Neuronal stem cell (in vitro differentiated cells): ENCODE measurements at regions not wholly inside any gene's neighbourhood (a gene's known extent, or its start where the extent isn't known, plus 50 kb on each side); places are given as distances from the start of the nearest gene placed in this dataset.

Source experiments
- DNase-seq: peaks from one replicate; pipeline ENCODE4 v3.0.0-alpha.2; 2013; ENCODE audit warnings: low spot score
- H2AFZ ChIP-seq: one replicate; pipeline ENCODE4 v1.6.1; 2013; ENCODE audit warnings: mild to moderate bottlenecking, low read length, inconsistent platforms
- H2AK5ac ChIP-seq: 2 replicates; pipeline ENCODE4 v1.6.1; 2013; ENCODE audit warnings: low read depth, mild to moderate bottlenecking, inconsistent platforms, low read length, moderate library complexity, mixed read lengths
- H2BK120ac ChIP-seq: 2 replicates; pipeline ENCODE4 v1.6.1; 2013; ENCODE audit warnings: low read depth, mild to moderate bottlenecking, inconsistent platforms, low read length, moderate library complexity, mixed read lengths
- H2BK12ac ChIP-seq: one replicate; pipeline ENCODE4 v1.6.1; 2013; ENCODE audit warnings: low read length, inconsistent platforms
- H2BK15ac ChIP-seq: 2 replicates; pipeline ENCODE4 v1.6.1; 2013; ENCODE audit warnings: mild to moderate bottlenecking, low read length, inconsistent platforms, mixed read lengths
- H2BK5ac ChIP-seq: one replicate; pipeline ENCODE4 v1.6.1; 2013; ENCODE audit warnings: inconsistent platforms, mild to moderate bottlenecking, low read length, moderate library complexity
- H3K14ac ChIP-seq: one replicate; pipeline ENCODE4 v1.6.1; 2013; ENCODE audit warnings: low read length, inconsistent platforms
- H3K18ac ChIP-seq: 2 replicates; pipeline ENCODE4 v1.6.1; 2013; ENCODE audit warnings: low read length, inconsistent platforms
- H3K23ac ChIP-seq: 2 replicates; pipeline ENCODE4 v1.6.1; 2013; ENCODE audit warnings: low read depth, mild to moderate bottlenecking, mixed read lengths, low read length, inconsistent platforms; ENCODE audit not compliant: poor library complexity
- H3K27ac ChIP-seq: replicated peaks from 3 replicates; pipeline ENCODE4 v1.5.1; 2013; ENCODE audit warnings: low read length, inconsistent platforms
- H3K27me3 ChIP-seq, 3 experiments: 2 replicates each; pipeline ENCODE4 v1.6.1; 2013; ENCODE audit warnings: low read length in 3 of 3, mild to moderate bottlenecking in 2 of 3, inconsistent platforms in 1 of 3, low read depth in 1 of 3, mixed read lengths in 1 of 3, moderate library complexity in 1 of 3; ENCODE audit not compliant: control insufficient read depth in 3 of 3, insufficient read depth in 3 of 3
- H3K36me3 ChIP-seq, 2 donors: replicated peaks in 1 of 2; 2 replicates each; pipeline ENCODE4 v1.6.1; 2013; ENCODE audit warnings: low read length in 2 of 2; ENCODE audit not compliant: control insufficient read depth in 2 of 2, insufficient read depth in 2 of 2
- H3K4ac ChIP-seq: 2 replicates; pipeline ENCODE4 v1.6.1; 2013; ENCODE audit warnings: inconsistent platforms, mild to moderate bottlenecking, low read length, moderate library complexity
- H3K4me1 ChIP-seq, 2 donors: 1 replicate in 1 of 2; 2 replicates in 1 of 2; pipeline ENCODE4 v1.6.1; 2013; ENCODE audit warnings: low read length in 2 of 2, low read depth in 1 of 2; ENCODE audit not compliant: control insufficient read depth in 2 of 2, insufficient read depth in 1 of 2
- H3K4me2 ChIP-seq: one replicate; pipeline ENCODE4 v1.6.1; 2013; ENCODE audit warnings: mild to moderate bottlenecking, low read length, inconsistent platforms; ENCODE audit not compliant: insufficient read depth, poor library complexity, severe bottlenecking
- H3K4me3 ChIP-seq, 2 donors: 2 replicates each; pipeline ENCODE4 v1.5.1; 2013; ENCODE audit warnings: low read length in 2 of 2, mild to moderate bottlenecking in 2 of 2, inconsistent platforms in 1 of 2, moderate library complexity in 1 of 2
- H3K79me1 ChIP-seq: one replicate; pipeline ENCODE4 v1.6.1; 2013; ENCODE audit warnings: low read depth, mild to moderate bottlenecking, inconsistent platforms, low read length, moderate library complexity
- H3K9ac ChIP-seq: one replicate; pipeline ENCODE4 v1.6.1; 2013; ENCODE audit warnings: mild to moderate bottlenecking, low read depth, low read length, inconsistent platforms; ENCODE audit not compliant: poor library complexity
- H3K9me3 ChIP-seq, 2 donors: replicated peaks in 1 of 2; 2 replicates each; pipeline versions ENCODE3 to v1.6.1; 2013; ENCODE audit warnings: low read length in 2 of 2, mild to moderate bottlenecking in 2 of 2, inconsistent platforms in 1 of 2, low read depth in 1 of 2, mixed read lengths in 1 of 2, moderate library complexity in 1 of 2; ENCODE audit not compliant: control insufficient read depth in 2 of 2, insufficient read depth in 1 of 2
- H4K8ac ChIP-seq: one replicate; pipeline ENCODE4 v1.6.1; 2013; ENCODE audit warnings: low read depth, mild to moderate bottlenecking, inconsistent platforms, low read length, moderate library complexity
- H4K91ac ChIP-seq: one replicate; pipeline ENCODE4 v1.6.1; 2013; ENCODE audit warnings: low read length, low read depth, mild to moderate bottlenecking, inconsistent platforms; ENCODE audit not compliant: poor library complexity
- WGBS, 2 donors: extraction: QIAGEN DNeasy Blood & Tissue Kit; methylation state at CpG; one replicate each; pipeline ENCODE4 v1.1.7; 2013; ENCODE audit warnings: missing lambda C conversion rate in 2 of 2, mixed read lengths in 1 of 2; ENCODE audit not compliant: insufficient read length in 2 of 2, insufficient replicate concordance in 1 of 2; ENCODE audit errors: extremely low coverage in 2 of 2; 5-methylcytosine and 5-hydroxymethylcytosine counted together

DNA sequence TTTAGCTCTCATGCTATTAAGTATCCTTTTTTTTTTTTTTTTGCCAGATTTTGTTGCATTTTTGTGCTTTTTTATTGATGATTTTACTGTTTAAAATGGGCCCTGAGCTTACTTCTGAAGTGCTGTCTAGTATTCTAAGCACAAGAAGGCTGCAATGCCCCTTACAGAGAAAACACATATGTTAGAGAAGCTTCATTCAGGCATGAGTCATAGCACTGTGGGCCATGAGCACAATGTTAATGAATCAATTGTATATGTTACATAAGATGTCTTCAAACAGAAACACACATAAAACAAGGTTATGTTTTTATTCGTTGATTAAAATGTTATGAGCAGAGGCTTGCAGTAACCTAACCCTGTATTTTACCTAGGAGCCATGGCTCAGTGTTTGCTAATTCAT lies 117.8 kb upstream of the C11orf87 start:
- H3K23ac ChIP-seq = no peak overlapping the region
- no peaks in the 10 kb centered on the region for H3K36me3 ChIP-seq
- DNase-seq = no peak
- H2BK15ac ChIP-seq = no peak overlapping the region
- H3K9me3 ChIP-seq = no peaks in the 10 kb centered on the region
- no peak overlapping the region for H4K8ac ChIP-seq
- H3K4me3 ChIP-seq = no peak overlapping the region
- H3K27me3 ChIP-seq = no peaks in the 10 kb centered on the region
- no peak overlapping the region for H3K27ac ChIP-seq
- H2BK12ac ChIP-seq = no peak overlapping the region
- no peak overlapping the region for H3K18ac ChIP-seq
- no peak overlapping the region for H3K9ac ChIP-seq
- H2AK5ac ChIP-seq = no peak overlapping the region
- no peak overlapping the region for H3K4me2 ChIP-seq
- WGBS, 2 donors = no CpG with 5 or more reads among the region's 1 CpG
- H2BK120ac ChIP-seq = no peak overlapping the region
- no peak overlapping the region for H4K91ac ChIP-seq
- no peaks in the 10 kb centered on the region for H3K4me1 ChIP-seq
- H3K4ac ChIP-seq = no peak overlapping the region
- no peak overlapping the region for H2BK5ac ChIP-seq
- no peaks in the 10 kb centered on the region for H3K79me1 ChIP-seq
- H3K14ac ChIP-seq = no peak overlapping the region
- H2AFZ ChIP-seq = no peak overlapping the region

DNA sequence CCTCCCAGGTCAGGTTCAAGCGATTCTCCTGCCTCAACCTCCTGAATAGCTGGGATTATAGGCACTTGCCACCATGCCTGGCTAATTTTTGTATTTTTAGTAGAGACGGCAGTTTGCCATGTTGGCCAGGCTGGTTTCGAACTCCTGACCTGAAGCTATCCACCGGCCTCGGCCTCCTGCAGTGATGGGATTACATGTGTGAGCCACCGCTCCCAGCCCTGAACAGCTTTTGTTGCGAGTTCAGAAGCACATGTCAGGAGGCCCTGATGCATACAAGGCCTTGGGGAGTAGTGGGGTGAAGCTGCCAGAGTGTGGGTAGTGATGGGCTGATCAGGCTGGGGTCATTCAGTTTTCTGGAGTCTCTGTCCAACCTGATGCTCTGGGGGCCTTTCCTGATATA lies 117.0 kb upstream of the C11orf87 start:
- no peak overlapping the region for H2AFZ ChIP-seq
- H3K4me3 ChIP-seq = no peak overlapping the region
- no peak overlapping the region for H2BK15ac ChIP-seq
- H3K4me2 ChIP-seq = no peak overlapping the region
- H3K79me1 ChIP-seq = no peaks in the 10 kb centered on the region
- H3K23ac ChIP-seq = no peak overlapping the region
- H2BK5ac ChIP-seq = no peak overlapping the region
- no peaks in the 10 kb centered on the region for H3K27me3 ChIP-seq
- H2AK5ac ChIP-seq = no peak overlapping the region
- H2BK12ac ChIP-seq = no peak overlapping the region
- H4K8ac ChIP-seq = no peak overlapping the region
- no peak overlapping the region for H3K9ac ChIP-seq
- H3K36me3 ChIP-seq = no peaks in the 10 kb centered on the region
- H3K4me1 ChIP-seq = no peaks in the 10 kb centered on the region
- H2BK120ac ChIP-seq = no peak overlapping the region
- H3K4ac ChIP-seq = no peak overlapping the region
- WGBS, 2 donors = no CpG with 5 or more reads among the region's 7 CpGs
- H3K9me3 ChIP-seq = no peaks in the 10 kb centered on the region
- no peak overlapping the region for H4K91ac ChIP-seq
- DNase-seq = no peak
- H3K14ac ChIP-seq = peak overlapping the region; percentile 65
- peak overlapping the region; percentile 37 for H3K18ac ChIP-seq
- no peak overlapping the region for H3K27ac ChIP-seq

DNA sequence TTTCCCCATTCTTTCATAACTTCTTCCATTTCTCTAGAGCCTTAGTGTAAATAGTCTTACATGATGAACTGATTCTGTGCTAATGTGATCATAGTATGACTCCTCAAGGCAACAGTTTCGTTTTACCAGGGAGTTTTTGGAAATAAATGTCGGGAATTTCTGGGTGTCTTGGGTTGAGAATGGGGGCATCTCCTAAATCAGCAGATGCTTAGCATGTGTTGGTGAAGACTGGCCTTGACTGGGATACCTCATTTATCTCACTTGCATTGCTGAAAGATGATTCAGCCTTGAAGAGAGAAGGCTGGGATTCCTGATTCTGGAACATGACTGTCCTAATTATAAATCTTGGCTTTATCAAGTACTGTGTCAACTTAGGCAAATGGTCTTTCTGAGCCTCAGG lies 115.7 kb upstream of the C11orf87 start:
- Histone ChIP-seq H2BK15ac (no peak overlapping the region), H3K79me1 (no peaks in the 10 kb centered on the region)
- DNase-seq = no peak

DNA sequence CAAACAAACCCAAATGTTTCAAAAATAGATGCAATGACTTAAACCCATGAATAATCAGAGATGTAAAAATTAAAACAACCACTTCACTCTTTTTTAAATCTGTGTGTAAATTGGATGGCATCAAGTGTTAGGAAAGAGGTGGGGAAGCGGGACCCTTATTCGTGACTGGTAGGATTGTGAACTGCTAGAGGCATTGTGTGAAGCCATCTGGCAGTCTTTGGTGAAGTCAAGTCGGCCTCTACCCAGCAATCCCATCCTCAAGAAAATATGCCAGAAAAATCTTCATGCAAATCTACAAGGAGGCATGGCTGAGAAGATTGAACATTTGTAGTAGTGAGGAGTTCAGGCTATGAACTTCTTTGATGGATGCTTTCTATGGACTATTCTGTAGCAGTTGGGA lies 114.6 kb upstream of the C11orf87 start:
- DNase-seq = no peak
- Histone ChIP-seq H3K27me3 (no peaks in the 10 kb centered on the region), H3K4me2 (no peak overlapping the region), H2AK5ac (no peak overlapping the region), H3K18ac (no peak overlapping the region), H3K4me1 (no peaks in the 10 kb centered on the region), H3K27ac (no peak overlapping the region), H3K4ac (no peak overlapping the region), H2BK12ac (no peak overlapping the region), H4K8ac (no peak overlapping the region), H2BK15ac (no peak overlapping the region), H3K4me3 (no peak overlapping the region), H2BK5ac (no peak overlapping the region), H3K14ac (no peak overlapping the region), H2AFZ (no peak overlapping the region), H3K79me1 (no peaks in the 10 kb centered on the region), H3K23ac (no peak overlapping the region), H3K36me3 (no peaks in the 10 kb centered on the region), H4K91ac (no peak overlapping the region), H3K9ac (no peak overlapping the region), H2BK120ac (no peak overlapping the region), H3K9me3 (no peaks in the 10 kb centered on the region)
- no CpG with 5 or more reads among the region's 3 CpGs for WGBS, 2 donors

More for the DNA sequence above, 115.7 kb upstream of the C11orf87 start:
- H3K27me3 ChIP-seq = no peaks in the 10 kb centered on the region
- no peak overlapping the region for H3K14ac ChIP-seq
- H3K9ac ChIP-seq = no peak overlapping the region
- H4K91ac ChIP-seq = no peak overlapping the region
- no peaks in the 10 kb centered on the region for H3K9me3 ChIP-seq
- no peak overlapping the region for H2BK120ac ChIP-seq
- no peak overlapping the region for H3K18ac ChIP-seq
- H2AK5ac ChIP-seq = no peak overlapping the region
- WGBS, 2 donors = no CpG with 5 or more reads among the region's 2 CpGs
- H3K36me3 ChIP-seq = no peaks in the 10 kb centered on the region
- no peak overlapping the region for H2BK12ac ChIP-seq
- H3K4ac ChIP-seq = no peak overlapping the region
- H4K8ac ChIP-seq = no peak overlapping the region
- no peak overlapping the region for H3K23ac ChIP-seq
- H3K27ac ChIP-seq = no peak overlapping the region
- no peak overlapping the region for H2AFZ ChIP-seq
- H2BK5ac ChIP-seq = no peak overlapping the region
- H3K4me2 ChIP-seq = no peak overlapping the region
- no peaks in the 10 kb centered on the region for H3K4me1 ChIP-seq
- H3K4me3 ChIP-seq = no peak overlapping the region
